HK-2 (cell line): ENCODE measurements at regions not wholly inside any gene's neighbourhood (a gene's known extent, or its start where the extent isn't known, plus 50 kb on each side); places are given as distances from the start of the nearest gene placed in this dataset.
"Not testable (repeated sequence)": the region's sequence is repeated elsewhere in the genome, so short reads cannot be mapped to it uniquely, and the experiment has no call there.

ENCODE experiments used
- DNase-seq: peaks from one replicate; pipeline ENCODE4 v3.0.0-alpha.2; 2018; ENCODE audit not compliant: unreplicated experiment

DNA sequence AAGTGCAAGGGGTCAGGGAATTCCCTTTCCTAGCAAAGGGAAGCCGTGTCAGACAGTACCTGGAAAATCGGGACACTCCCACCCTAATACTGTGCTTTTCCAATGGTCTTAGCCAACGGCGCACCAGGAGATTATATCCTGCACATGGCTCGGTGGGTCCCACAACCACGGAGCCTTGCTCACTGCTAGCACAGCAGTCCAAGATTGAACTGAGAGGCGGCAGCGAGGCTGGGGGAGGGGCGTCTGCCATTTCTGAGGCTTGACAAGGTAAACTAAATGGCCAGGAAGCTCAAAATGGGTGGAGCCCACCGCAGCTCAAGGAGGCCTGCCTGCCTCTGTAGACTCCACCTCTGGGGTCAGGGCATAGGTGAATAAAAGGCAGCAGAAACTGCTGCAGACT, 76.5 kb upstream of the LINC00632 start:
- DNase-seq, result not testable (repeated sequence)

DNA sequence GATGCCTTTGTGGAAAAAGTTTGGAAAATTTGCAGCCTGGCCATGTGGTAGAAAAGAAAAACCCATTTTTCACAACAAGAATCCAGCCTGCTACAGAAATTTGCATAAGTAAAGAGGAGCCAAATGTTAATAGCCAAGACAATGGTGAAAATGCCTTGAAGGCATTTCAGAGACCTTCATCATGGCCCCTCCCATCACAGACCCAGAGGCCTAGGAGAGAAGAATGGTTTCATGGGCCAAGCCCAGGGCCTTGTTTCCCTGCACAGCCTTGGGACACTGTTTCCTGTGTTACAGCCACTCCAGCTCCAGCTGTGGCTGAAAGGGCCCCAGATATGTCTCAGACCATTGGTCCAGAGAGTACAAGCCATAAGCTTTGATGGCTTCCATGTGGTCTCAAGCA, 101.4 kb upstream of the LINC00632 start:
- no peak for DNase-seq

DNA sequence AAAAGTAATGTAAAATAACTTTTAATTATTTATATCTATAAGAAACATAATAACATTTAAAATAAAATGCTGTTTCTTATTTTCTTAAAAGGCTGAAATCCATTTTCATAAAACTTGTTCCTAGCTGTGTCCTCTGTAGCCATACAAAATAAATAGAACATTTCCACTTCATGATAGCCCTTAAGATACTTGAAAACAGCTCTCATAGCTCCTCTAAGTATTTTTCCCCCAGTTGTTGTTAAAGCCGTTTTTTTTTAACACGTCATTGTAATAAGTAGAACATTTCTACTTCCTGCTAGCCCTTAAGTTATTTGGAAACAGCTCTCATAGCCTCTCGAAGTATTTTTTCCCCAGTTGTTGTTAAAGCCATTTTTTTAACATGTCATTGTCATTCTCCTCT, 97.3 kb upstream of the SOX3 start:
- no peak for DNase-seq

DNA sequence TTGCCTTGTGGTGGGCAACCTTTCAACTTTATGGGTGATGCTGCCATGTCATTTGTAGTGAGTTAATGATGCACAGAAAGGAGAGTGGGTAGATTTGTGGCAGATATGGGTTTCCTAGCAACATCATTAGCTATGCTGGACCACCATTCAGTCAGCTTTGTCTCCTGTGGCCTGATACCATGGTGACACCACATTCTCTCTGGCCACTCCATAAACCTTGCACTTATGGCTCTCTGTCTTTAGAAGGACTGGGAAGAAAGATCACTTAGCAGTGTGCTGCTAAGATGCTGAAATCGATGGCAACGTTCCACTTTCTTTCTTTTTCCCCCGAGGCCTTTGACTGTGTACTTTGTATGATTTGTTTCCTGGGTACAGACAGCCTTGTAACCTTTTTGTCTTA, 95.0 kb upstream of the SOX3 start:
- DNase-seq, result no peak

DNA sequence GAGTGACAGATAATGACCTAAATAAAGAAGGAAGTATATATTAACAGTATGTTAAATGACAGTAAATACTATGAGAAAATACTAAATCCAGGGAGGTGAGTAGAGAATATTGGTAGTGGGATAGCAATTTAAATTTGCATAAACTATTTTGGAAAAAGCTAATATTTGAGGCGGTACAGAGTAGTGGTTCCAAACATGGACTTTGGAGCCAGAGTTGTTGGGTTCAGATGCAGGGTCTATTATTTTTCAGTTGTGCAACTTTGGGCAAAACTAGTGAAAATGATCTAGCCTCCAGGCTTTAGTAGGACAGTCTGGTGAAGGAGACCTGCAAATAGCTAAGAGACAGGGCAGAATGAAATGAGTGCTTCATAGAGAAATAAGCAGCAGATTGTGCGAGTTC, 84.8 kb upstream of the SOX3 start:
- DNase-seq, result no peak

DNA sequence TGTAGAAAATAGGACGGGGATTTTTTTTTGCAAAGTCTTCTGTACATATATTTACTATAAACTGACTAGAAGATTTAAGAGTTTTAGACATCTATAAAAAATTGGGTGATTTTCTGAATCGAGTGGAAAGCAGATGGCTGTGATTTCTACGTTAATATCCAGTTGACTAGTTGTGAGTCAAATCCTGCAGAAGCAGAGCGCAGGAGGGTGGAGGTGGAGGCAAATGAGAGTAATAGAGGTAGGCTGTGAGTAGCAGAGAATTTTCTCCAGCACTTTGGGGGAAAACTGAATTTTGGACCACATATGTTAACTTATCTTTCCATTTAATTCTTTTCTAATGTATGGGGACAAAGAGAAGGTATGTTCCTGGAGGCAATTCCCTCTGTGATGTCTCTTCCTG, 82.1 kb upstream of the SOX3 start:
- no peak for DNase-seq

DNA sequence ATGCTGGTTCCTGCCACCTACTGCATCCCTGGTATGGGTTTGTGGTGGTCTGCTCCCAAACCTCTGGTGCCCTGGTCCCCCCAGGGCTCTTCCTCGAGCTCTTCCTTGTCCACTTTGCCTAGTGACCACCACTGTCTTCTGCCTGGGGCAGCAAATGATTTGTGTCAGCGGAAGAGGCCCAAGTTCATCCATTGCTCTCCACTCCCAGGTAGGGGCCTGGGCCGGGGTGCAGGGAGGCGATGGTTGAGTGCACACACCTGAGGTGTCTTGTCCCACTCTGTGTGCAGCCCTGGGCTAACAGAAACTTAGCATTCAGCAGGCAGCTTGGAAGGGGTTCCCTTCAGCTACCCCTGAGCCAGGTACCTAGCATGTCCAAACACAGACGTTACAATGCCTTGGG, 75.6 kb upstream of the SOX3 start:
- no peak for DNase-seq

DNA sequence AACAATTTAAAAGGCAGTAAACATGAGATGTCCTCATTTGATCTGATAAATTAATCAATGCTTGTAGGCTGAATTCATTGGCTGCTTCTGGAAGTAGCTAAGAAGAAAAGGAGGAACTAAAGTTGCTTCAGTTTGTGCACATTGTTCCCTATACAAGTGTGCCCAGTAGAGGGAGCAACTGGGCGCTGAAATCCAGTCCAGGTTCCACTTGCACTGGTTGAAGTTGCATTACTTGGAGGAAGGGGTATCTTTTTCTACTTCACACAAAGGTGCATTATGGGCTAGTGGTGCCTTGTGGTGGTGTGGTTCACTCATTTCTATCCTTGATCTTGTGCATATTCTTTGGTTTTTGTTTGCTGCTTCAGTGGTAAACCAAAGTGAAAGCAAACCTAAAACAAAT, 67.9 kb upstream of the SOX3 start:
- peak; percentile 10 for DNase-seq

DNA sequence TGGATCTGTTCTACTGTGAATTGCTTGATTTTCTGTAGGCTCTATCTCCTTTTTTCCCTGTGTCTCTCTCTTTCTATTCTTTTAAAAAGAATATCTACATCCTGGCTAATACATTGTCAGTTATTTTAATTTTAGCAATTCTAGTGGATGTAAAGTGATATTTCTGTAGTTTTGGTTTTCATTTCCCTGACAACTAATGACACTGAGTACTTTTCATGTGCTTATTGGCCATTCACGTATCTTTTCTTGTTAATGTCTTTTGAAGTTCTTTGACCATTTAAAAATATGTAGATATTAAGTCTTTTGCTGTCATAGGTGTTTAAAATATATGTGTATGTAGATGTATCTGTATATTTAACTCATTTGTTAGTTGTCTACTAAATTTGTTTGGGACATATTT, 59.0 kb upstream of the SOX3 start:
- no peak for DNase-seq
